Suprapubic skin (tissue), 4 donors: ENCODE measurements at regions not wholly inside any gene's neighbourhood (a gene's known extent, or its start where the extent isn't known, plus 50 kb on each side); places are given as distances from the start of the nearest gene placed in this dataset.

Experiments used
- DNase-seq, 2 donors: peaks; one replicate each; pipeline ENCODE4 v3.0.0-alpha.2; 2019; ENCODE audit warnings: low spot score in 2 of 2
- H3K27ac ChIP-seq: fragments of 200-600 bp; sonication (generic); one replicate; pipeline ENCODE4 v1.5.1; 2019
- H3K27me3 ChIP-seq: fragments of 200-600 bp; sonication (generic); one replicate; pipeline ENCODE4 v1.5.1; 2019
- H3K36me3 ChIP-seq: fragments of 200-600 bp; sonication (generic); one replicate; pipeline ENCODE4 v1.5.1; 2019
- H3K4me1 ChIP-seq: fragments of 200-600 bp; sonication (generic); one replicate; pipeline ENCODE4 v1.5.1; 2019
- H3K4me3 ChIP-seq: fragments of 200-600 bp; sonication (generic); one replicate; pipeline ENCODE4 v1.5.1; 2019; ENCODE audit warnings: mild to moderate bottlenecking
- H3K9me3 ChIP-seq: fragments of 200-600 bp; sonication (generic); one replicate; pipeline ENCODE4 v1.5.1; 2019
- CTCF ChIP-seq, 2 donors: fragments of 200-600 bp in 1 of 2; fragments of 450-650 bp in 1 of 2; sonication (generic) in 1 of 2; IDR thresholded peaks; one replicate each; pipeline ENCODE4 v1.5.1; 2016 to 2019; ENCODE audit warnings: antibody characterized with exemption in 2 of 2, mild to moderate bottlenecking in 1 of 2, moderate library complexity in 1 of 2
- EP300 ChIP-seq: sonication (generic); formaldehyde crosslinking; IDR thresholded peaks from one replicate; pipeline ENCODE4 v1.6.1; 2017; ENCODE audit warnings: antibody characterized with exemption
- POLR2A ChIP-seq, 2 donors: fragments of 450-650 bp; IDR thresholded peaks; one replicate each; pipeline ENCODE4 v1.6.1; 2017; ENCODE audit warnings: antibody characterized with exemption in 2 of 2, mild to moderate bottlenecking in 2 of 2, moderate library complexity in 2 of 2
- POLR2AphosphoS5 ChIP-seq, 3 donors: sonication (generic); formaldehyde crosslinking; IDR thresholded peaks; one replicate each; pipeline ENCODE4 v1.6.1; 2017; ENCODE audit warnings: antibody characterized with exemption in 3 of 3
- WGBS: methylation state at CpG from one replicate; pipeline ENCODE4 v1.1.5; 2018; 5-methylcytosine and 5-hydroxymethylcytosine counted together

GRCh38 chr1:78339490-78339889 lies 151.3 kb upstream of the PTGFR start:
- no peaks in the 10 kb centered on the region for H3K9me3 ChIP-seq
- TF ChIP-seq POLR2AphosphoS5 (IDR thresholded peaks at IDR 0.05) = no peak
- no peak for TF ChIP-seq CTCF (IDR thresholded peaks at IDR 0.05)
- no peak for TF ChIP-seq EP300
- TF ChIP-seq POLR2A (IDR thresholded peaks at IDR 0.05) = no peak
- H3K36me3 ChIP-seq = no peaks in the 10 kb centered on the region
- H3K27me3 ChIP-seq = no peaks in the 10 kb centered on the region
- H3K4me1 ChIP-seq = no peaks in the 10 kb centered on the region
- 70% methylated on average over 1 of the region's 1 CpG for WGBS
- no peak overlapping the region for H3K4me3 ChIP-seq
- DNase-seq = no peak
- no peak overlapping the region for H3K27ac ChIP-seq

- Histone ChIP-seq H3K9me3 (no peaks in the 10 kb centered on the region), H3K4me3 (no peak overlapping the region), H3K4me1 (no peaks in the 10 kb centered on the region), H3K27ac (no peak overlapping the region), H3K36me3 (no peaks in the 10 kb centered on the region), H3K27me3 (no peaks in the 10 kb centered on the region)
- TF ChIP-seq CTCF (IDR thresholded peaks at IDR 0.05) = no peak
- TF ChIP-seq EP300 = no peak
- no peak for TF ChIP-seq POLR2A (IDR thresholded peaks at IDR 0.05)
- no peak for TF ChIP-seq POLR2AphosphoS5 (IDR thresholded peaks at IDR 0.05)
- no peak for DNase-seq
Measured at GRCh38 chr1:78340006-78340405, 150.8 kb upstream of the PTGFR start.

GRCh38 chr1:78348496-78349284 lies 142.1 kb upstream of the PTGFR start:
- H3K4me1 ChIP-seq = no peaks in the 10 kb centered on the region
- TF ChIP-seq POLR2A (IDR thresholded peaks at IDR 0.05) (no peak), CTCF (IDR thresholded peaks at IDR 0.05) (no peak), POLR2AphosphoS5 (IDR thresholded peaks at IDR 0.05) (no peak), EP300 (no peak)
- no peak overlapping the region for H3K27ac ChIP-seq
- no peaks in the 10 kb centered on the region for H3K36me3 ChIP-seq
- no peak overlapping the region for H3K4me3 ChIP-seq
- no peaks in the 10 kb centered on the region for H3K9me3 ChIP-seq
- no peaks in the 10 kb centered on the region for H3K27me3 ChIP-seq
- DNase-seq = no peak

GRCh38 chr1:78351551-78352216 lies 139.1 kb upstream of the PTGFR start:
- TF ChIP-seq CTCF (IDR thresholded peaks at IDR 0.05) (no peak), POLR2A (IDR thresholded peaks at IDR 0.05) (no peak), EP300 (no peak), POLR2AphosphoS5 (IDR thresholded peaks at IDR 0.05) (no peak)
- Histone ChIP-seq H3K9me3 (no peaks in the 10 kb centered on the region), H3K27me3 (no peaks in the 10 kb centered on the region), H3K4me3 (no peak overlapping the region), H3K27ac (no peak overlapping the region), H3K36me3 (no peaks in the 10 kb centered on the region), H3K4me1 (no peaks in the 10 kb centered on the region)
- DNase-seq = no peak
- 54% methylated on average over 2 of the region's 2 CpGs for WGBS

- no peak for TF ChIP-seq EP300
- no peak for TF ChIP-seq CTCF (IDR thresholded peaks at IDR 0.05)
- no peak for TF ChIP-seq POLR2A (IDR thresholded peaks at IDR 0.05)
- no peak for TF ChIP-seq POLR2AphosphoS5 (IDR thresholded peaks at IDR 0.05)
- no peak overlapping the region for H3K4me3 ChIP-seq
- H3K27me3 ChIP-seq = no peaks in the 10 kb centered on the region
- 43% methylated on average over 1 of the region's 1 CpG for WGBS
- no peaks in the 10 kb centered on the region for H3K36me3 ChIP-seq
- no peak overlapping the region for H3K27ac ChIP-seq
- H3K9me3 ChIP-seq = no peaks in the 10 kb centered on the region
- no peak for DNase-seq
- no peaks in the 10 kb centered on the region for H3K4me1 ChIP-seq
Measured at GRCh38 chr1:78355656-78356055, 135.1 kb upstream of the PTGFR start.
